GM23338 (cell line): ENCODE measurements at regions not wholly inside any gene's neighbourhood (a gene's known extent, or its start where the extent isn't known, plus 50 kb on each side); places are given as distances from the start of the nearest gene placed in this dataset.

Experiments
- ATAC-seq: fragments of 200-7000 bp; cut with Tn5 transposase; 3 replicates; pipeline ENCODE4 v1.9.1; 2020
- DNase-seq: peaks from one replicate; pipeline ENCODE4 v3.0.0-alpha.2; 2015; ENCODE audit warnings: low spot score
- H2AFZ ChIP-seq: fragments of 200-600 bp; sonication (generic); 2 replicates; pipeline ENCODE4 v1.8.0; 2016; ENCODE audit warnings: antibody characterized with exemption, mild to moderate bottlenecking, moderate library complexity
- H3F3A ChIP-seq: fragments of 200-600 bp; sonication (generic); replicated peaks from 2 replicates; pipeline ENCODE4 v1.8.0; 2017; ENCODE audit warnings: antibody characterized with exemption, mixed run types, low read depth
- H3K27ac ChIP-seq: fragments of 200-600 bp; sonication (generic); 2 replicates; pipeline ENCODE4 v1.6.1; 2016; ENCODE audit warnings: low read depth
- H3K27me3 ChIP-seq: fragments of 200-600 bp; sonication (generic); 2 replicates; pipeline ENCODE4 v1.8.0; 2016; ENCODE audit warnings: mild to moderate bottlenecking, mixed run types, moderate library complexity; ENCODE audit not compliant: insufficient read depth
- H3K36me3 ChIP-seq: fragments of 200-600 bp; sonication (generic); 2 replicates; pipeline ENCODE4 v1.8.0; 2016; ENCODE audit warnings: mild to moderate bottlenecking; ENCODE audit not compliant: insufficient read depth
- H3K4me1 ChIP-seq: fragments of 200-600 bp; sonication (generic); 2 replicates; pipeline ENCODE4 v1.8.0; 2016; ENCODE audit warnings: mild to moderate bottlenecking, moderate library complexity; ENCODE audit not compliant: insufficient read depth
- H3K4me2 ChIP-seq: fragments of 200-600 bp; sonication (generic); 2 replicates; pipeline ENCODE4 v1.7.1; 2017; ENCODE audit warnings: mixed run types
- H3K4me3 ChIP-seq: fragments of 200-600 bp; sonication (generic); 2 replicates; pipeline ENCODE4 v1.6.1; 2016; ENCODE audit warnings: mixed run types
- H3K79me2 ChIP-seq: fragments of 200-600 bp; sonication (generic); replicated peaks from 2 replicates; pipeline ENCODE4 v1.8.0; 2017; ENCODE audit warnings: mild to moderate bottlenecking; ENCODE audit not compliant: insufficient read depth
- H3K9me2 ChIP-seq: fragments of 200-600 bp; sonication (generic); 2 replicates; pipeline ENCODE4 v1.8.0; 2017; ENCODE audit not compliant: insufficient read depth
- H4K20me1 ChIP-seq: fragments of 200-600 bp; sonication (generic); replicated peaks from 2 replicates; pipeline ENCODE4 v1.8.0; 2017; ENCODE audit warnings: mild to moderate bottlenecking; ENCODE audit not compliant: insufficient read depth
- H3K27ac Mint-ChIP-seq: 2 replicates; pipeline ENCODE4 v1.8.0; 2020; ENCODE audit warnings: inconsistent platforms, mild to moderate bottlenecking, moderate library complexity, mixed read lengths
- H3K27me3 Mint-ChIP-seq: 3 replicates; pipeline ENCODE4 v1.8.0; 2022; ENCODE audit warnings: low read depth, mild to moderate bottlenecking, moderate library complexity, mixed read lengths, inconsistent platforms; ENCODE audit not compliant: insufficient read depth, poor library complexity
- H3K36me3 Mint-ChIP-seq: 3 replicates; pipeline ENCODE4 v1.8.0; 2021; ENCODE audit warnings: low read depth, mild to moderate bottlenecking, inconsistent platforms, moderate library complexity, mixed read lengths
- H3K4me1 Mint-ChIP-seq: 3 replicates; pipeline ENCODE4 v1.8.0; 2020; ENCODE audit warnings: mild to moderate bottlenecking, inconsistent platforms, mixed read lengths
- H3K4me3 Mint-ChIP-seq: 3 replicates; pipeline ENCODE4 v1.8.0; 2021; ENCODE audit warnings: moderate library complexity, mild to moderate bottlenecking, inconsistent platforms, mixed read lengths
- H3K9me3 Mint-ChIP-seq: 3 replicates; pipeline ENCODE4 v1.8.0; 2020; ENCODE audit warnings: moderate library complexity, mild to moderate bottlenecking, inconsistent platforms, mixed read lengths
- CREB1 ChIP-seq: fragments of 250-450 bp; sonication (Bioruptor Pico); IDR thresholded peaks from 2 replicates; pipeline ENCODE4 v1.5.0; 2020; ENCODE audit warnings: low read depth, mild to moderate bottlenecking, moderate library complexity
- CTCF ChIP-seq, 2 experiments: fragments of 200-600 bp in 1 of 2; sonication (generic) in 1 of 2; conservative IDR thresholded peaks; 2 replicates each; pipeline versions ENCODE4 v1.5.1 to v1.6.1; 2016 to 2017; ENCODE audit warnings: antibody characterized with exemption in 2 of 2, low read depth in 2 of 2, mild to moderate bottlenecking in 2 of 2, moderate library complexity in 1 of 2
- EZH2phosphoT487 ChIP-seq: fragments of 200-600 bp; sonication (generic); IDR thresholded peaks from one replicate; pipeline ENCODE4 v1.8.1; 2018; ENCODE audit warnings: antibody characterized with exemption; ENCODE audit not compliant: unreplicated experiment
- JUNB ChIP-seq: IDR thresholded peaks from one replicate; pipeline ENCODE4 v1.6.1; 2016; ENCODE audit warnings: antibody characterized with exemption; ENCODE audit not compliant: unreplicated experiment
- POLR2AphosphoS5 ChIP-seq: IDR thresholded peaks from 2 replicates; pipeline ENCODE4 v1.6.1; 2016; ENCODE audit warnings: antibody characterized with exemption, low read depth
- STAT1 ChIP-seq: IDR thresholded peaks from one replicate; pipeline ENCODE4 v1.6.1; 2016; ENCODE audit warnings: antibody characterized with exemption; ENCODE audit not compliant: unreplicated experiment
- ZNF331 ChIP-seq: fragments of 250-450 bp; sonication (Bioruptor Pico); IDR thresholded peaks from 2 replicates; pipeline ENCODE4 v1.5.0; 2020; ENCODE audit warnings: low read depth, mild to moderate bottlenecking, moderate library complexity
- ZNF462 ChIP-seq: fragments of 250-450 bp; sonication (Bioruptor Pico); IDR thresholded peaks from 2 replicates; pipeline ENCODE4 v1.5.0; 2020; ENCODE audit warnings: mild to moderate bottlenecking, moderate library complexity

GRCh38 chr18:78856569-78857313, 122.9 kb upstream of the SALL3 start:
- TF ChIP-seq JUNB (no peak), POLR2AphosphoS5 (no peak), ZNF331 (no peak), EZH2phosphoT487 (no peak), STAT1 (no peak), CREB1 (CRISPR knock-in tag) (no peak), CTCF (conservative IDR thresholded peaks at IDR 0.05; ENCODE audit: low read depth in 2 of 2) (no peak), ZNF462 (no peak)
- no peak for DNase-seq
- Mint-ChIP-seq H3K4me1 (no peaks in the 10 kb centered on the region), H3K4me3 (no peak overlapping the region), H3K27ac (no peak overlapping the region), H3K9me3 (peaks cover 86% of the 10 kb centered on the region), H3K36me3 (peaks cover 45% of the 10 kb centered on the region), H3K27me3 (no peaks in the 10 kb centered on the region)
- no peaks in the 10 kb centered on the region for H3K27me3 ChIP-seq
- H3K4me2 ChIP-seq = no peak overlapping the region
- H2AFZ ChIP-seq = no peak overlapping the region
- ATAC-seq = no peak
- H4K20me1 ChIP-seq = no peaks in the 10 kb centered on the region
- H3K9me2 ChIP-seq = no peaks in the 10 kb centered on the region
- no peaks in the 10 kb centered on the region for H3K79me2 ChIP-seq
- H3K27ac ChIP-seq = no peak overlapping the region
- H3K4me1 ChIP-seq = no peaks in the 10 kb centered on the region
- H3K36me3 ChIP-seq = no peaks in the 10 kb centered on the region
- H3K4me3 ChIP-seq = no peak overlapping the region
- no peaks in the 10 kb centered on the region for H3F3A ChIP-seq
